ENCODE measurements at regions not wholly inside any gene's neighbourhood (a gene's known extent, or its start where the extent isn't known, plus 50 kb on each side); places are given as distances from the start of the nearest gene placed in this dataset.

DNA sequence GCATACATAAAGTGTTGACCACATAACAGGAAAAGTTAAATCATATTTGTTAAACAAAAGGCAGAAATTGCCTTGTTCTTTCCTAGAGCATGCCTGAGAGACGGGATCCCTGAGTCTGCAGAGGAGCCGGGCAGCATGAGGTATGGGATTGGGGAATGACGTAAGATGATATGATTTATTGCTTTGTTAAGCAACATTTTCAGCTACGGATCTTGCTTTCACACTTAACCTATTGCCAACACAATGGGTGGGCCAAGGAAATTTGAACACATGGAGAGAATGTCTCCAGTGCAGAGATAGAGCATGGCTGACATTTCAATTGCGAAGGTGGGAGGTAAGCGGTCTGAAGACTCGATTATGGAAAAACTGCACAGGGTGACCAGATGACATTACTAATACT, 76.7 kb downstream of the EMX2 start:
- Histone ChIP-seq H3K4me1 (ENCODE audit: control insufficient read depth in 1 of 2, insufficient read depth in 2 of 2, low read length in 2 of 2) (no peaks in the 10 kb centered on the region), H3K79me2 (ENCODE audit: insufficient read depth, low read length) (no peaks in the 10 kb centered on the region), H3K27me3 (ENCODE audit: insufficient read depth, low read length) (peaks cover 58% of the 10 kb centered on the region), H3K4me3 (replicated peaks in 1 of 2; ENCODE audit: low read depth in 1 of 2, low read length in 2 of 2) (no peak overlapping the region), H3K36me3 (ENCODE audit: control insufficient read depth in 1 of 2, insufficient read depth in 2 of 2, low read length in 2 of 2) (no peaks in the 10 kb centered on the region), H4K20me1 (ENCODE audit: insufficient read depth) (no peaks in the 10 kb centered on the region), H3K27ac (ENCODE audit: low read depth, low read length) (no peak overlapping the region), H3K9me3 (ENCODE audit: control insufficient read depth in 1 of 2, insufficient read depth in 1 of 2, low read depth in 1 of 2, low read length in 2 of 2) (no peaks in the 10 kb centered on the region), H3K9me2 (ENCODE audit: insufficient read depth) (no peaks in the 10 kb centered on the region), H3K9ac (ENCODE audit: low read length) (no peak overlapping the region), H3K4me2 (ENCODE audit: low read length) (no peak overlapping the region), H2AFZ (ENCODE audit: low read depth, low read length, poor library complexity, severe bottlenecking) (no peak overlapping the region)
- CTCF ChIA-PET: no interaction called here
- DNase-seq (ENCODE audit: low read depth, low spot score): no peak
- intact Hi-C loops (cut with micrococcal nuclease): no loop called here
- ATAC-seq: no peak
- TF ChIP-seq MAX (IDR thresholded peaks at IDR 0.05): no peak
- no peak for TF ChIP-seq ATF3 (IDR thresholded peaks at IDR 0.05)
- TF ChIP-seq CTCF (IDR thresholded peaks at IDR 0.05 in 2 of 3, conservative IDR thresholded peaks at IDR 0.05 in 1 of 3; ENCODE audit: borderline replicate concordance in 1 of 3, insufficient read depth in 1 of 3, low read depth in 2 of 3, low read length in 2 of 3): no peak
- TF ChIP-seq, protein P1, sequence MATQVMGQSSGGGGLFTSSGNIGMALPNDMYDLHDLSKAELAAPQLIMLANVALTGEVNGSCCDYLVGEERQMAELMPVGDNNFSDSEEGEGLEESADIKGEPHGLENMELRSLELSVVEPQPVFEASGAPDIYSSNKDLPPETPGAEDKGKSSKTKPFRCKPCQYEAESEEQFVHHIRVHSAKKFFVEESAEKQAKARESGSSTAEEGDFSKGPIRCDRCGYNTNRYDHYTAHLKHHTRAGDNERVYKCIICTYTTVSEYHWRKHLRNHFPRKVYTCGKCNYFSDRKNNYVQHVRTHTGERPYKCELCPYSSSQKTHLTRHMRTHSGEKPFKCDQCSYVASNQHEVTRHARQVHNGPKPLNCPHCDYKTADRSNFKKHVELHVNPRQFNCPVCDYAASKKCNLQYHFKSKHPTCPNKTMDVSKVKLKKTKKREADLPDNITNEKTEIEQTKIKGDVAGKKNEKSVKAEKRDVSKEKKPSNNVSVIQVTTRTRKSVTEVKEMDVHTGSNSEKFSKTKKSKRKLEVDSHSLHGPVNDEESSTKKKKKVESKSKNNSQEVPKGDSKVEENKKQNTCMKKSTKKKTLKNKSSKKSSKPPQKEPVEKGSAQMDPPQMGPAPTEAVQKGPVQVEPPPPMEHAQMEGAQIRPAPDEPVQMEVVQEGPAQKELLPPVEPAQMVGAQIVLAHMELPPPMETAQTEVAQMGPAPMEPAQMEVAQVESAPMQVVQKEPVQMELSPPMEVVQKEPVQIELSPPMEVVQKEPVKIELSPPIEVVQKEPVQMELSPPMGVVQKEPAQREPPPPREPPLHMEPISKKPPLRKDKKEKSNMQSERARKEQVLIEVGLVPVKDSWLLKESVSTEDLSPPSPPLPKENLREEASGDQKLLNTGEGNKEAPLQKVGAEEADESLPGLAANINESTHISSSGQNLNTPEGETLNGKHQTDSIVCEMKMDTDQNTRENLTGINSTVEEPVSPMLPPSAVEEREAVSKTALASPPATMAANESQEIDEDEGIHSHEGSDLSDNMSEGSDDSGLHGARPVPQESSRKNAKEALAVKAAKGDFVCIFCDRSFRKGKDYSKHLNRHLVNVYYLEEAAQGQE (IDR thresholded peaks at IDR 0.05; ENCODE audit: low read depth): no peak
- no peak for TF ChIP-seq POLR2A (IDR thresholded peaks at IDR 0.05; ENCODE audit: borderline replicate concordance, extremely low read depth, insufficient read depth, insufficient read length)
- no peak for TF ChIP-seq SRF (IDR thresholded peaks at IDR 0.05; ENCODE audit: low read depth)
- no peak for TF ChIP-seq POLR2AphosphoS5 (IDR thresholded peaks at IDR 0.05; ENCODE audit: low read depth, low read length)
- TF ChIP-seq RAD21 (IDR thresholded peaks at IDR 0.05; ENCODE audit: low read depth): no peak
- no peak for TF ChIP-seq JUND (IDR thresholded peaks at IDR 0.05)
- no peak for TF ChIP-seq CEBPB (IDR thresholded peaks at IDR 0.05; ENCODE audit: low read depth)
- TF ChIP-seq TCF7L2 (IDR thresholded peaks at IDR 0.05; ENCODE audit: borderline replicate concordance, extremely low read depth, insufficient read depth, insufficient read length): no peak
- no peak for TF ChIP-seq ZFX (IDR thresholded peaks at IDR 0.05)
- POLR2A ChIA-PET: no interaction called here
- no TSS peak for BruUV-seq (replicated peaks)
- RAD21 ChIA-PET (ENCODE audit: low non-redundant PET in 1 of 2, low total read pairs in 2 of 2, uncharacterized antibody in 2 of 2, unreplicated experiment in 2 of 2): no interaction called here
